ENCODE measurements at regions not wholly inside any gene's neighbourhood (a gene's known extent, or its start where the extent isn't known, plus 50 kb on each side); places are given as distances from the start of the nearest gene placed in this dataset.
"Not testable (repeated sequence)": the region's sequence is repeated elsewhere in the genome, so short reads cannot be mapped to it uniquely, and the experiment has no call there.

DNA sequence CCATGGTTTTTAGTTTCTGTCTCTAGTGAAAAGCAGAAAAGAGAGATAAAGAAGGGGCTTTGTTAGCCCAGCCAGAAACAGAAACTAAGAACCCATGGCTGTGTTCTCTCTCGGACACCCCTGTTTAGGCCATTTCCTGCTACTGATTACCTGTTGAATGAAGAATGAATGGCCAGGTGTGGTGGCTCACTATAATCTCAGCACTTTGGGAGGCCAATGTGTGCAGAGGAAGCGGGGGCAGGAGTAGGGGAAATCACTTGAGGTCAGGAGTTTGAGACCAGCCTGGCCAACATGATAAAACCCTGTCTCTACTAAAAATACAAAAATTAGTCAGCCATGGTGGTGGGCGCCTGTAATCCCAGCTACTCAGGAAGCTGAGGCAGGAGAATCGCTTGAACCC lies 93.8 kb upstream of the MSH6 start:
- DNase-seq, result not testable (repeated sequence)

GRCh38 chr2:47688561-47688960 lies 94.4 kb upstream of the MSH6 start:
- DNase-seq, result no peak

DNA sequence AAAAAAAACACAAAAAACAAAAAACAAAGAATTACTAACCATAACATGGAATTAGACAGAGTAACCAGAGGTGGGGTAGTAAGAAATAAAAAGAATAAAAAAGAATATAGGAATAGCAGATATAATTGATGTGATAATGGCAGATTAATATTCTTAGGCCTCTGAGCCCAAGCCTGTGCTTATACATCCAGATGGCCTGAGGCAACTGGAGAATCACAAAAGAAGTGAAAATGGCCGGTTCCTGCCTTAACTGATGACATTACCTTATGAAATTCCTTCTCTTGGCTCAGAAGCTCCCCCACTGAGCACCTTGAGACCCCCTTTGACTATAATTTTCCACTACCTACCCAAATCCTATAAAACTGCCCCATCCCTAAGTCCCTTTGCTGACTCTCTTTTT lies 95.1 kb upstream of the MSH6 start:
- no peak for DNase-seq

GRCh38 chr2:47686018-47686417 lies 96.9 kb upstream of the MSH6 start:
- no peak for DNase-seq

DNA sequence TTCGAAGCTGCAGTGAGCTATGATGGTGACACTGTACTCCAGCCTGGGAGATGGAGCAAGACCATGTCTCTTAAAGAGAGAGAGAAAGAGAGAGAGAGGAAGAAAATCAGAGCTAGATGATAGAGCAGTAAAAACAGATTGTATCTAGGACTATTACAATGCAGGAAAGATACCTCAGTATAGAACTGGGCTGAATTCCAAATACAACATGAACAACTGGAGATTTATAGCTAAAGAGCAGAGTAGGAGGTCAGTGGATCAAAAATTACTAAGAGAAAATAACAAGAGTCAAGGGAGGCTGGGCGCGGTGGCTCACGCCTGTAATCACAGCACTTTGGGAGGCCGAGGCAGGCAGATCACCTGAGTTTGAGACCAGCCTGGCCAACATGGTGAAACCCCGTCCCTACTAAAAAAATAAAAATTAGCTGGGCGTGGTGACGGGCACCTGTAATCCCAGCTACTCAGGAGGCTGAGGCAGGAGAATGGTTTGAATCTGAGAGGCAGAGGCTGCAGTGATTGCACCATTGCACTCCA lies 100.7 kb upstream of the MSH6 start:
- no peak for DNase-seq

DNA sequence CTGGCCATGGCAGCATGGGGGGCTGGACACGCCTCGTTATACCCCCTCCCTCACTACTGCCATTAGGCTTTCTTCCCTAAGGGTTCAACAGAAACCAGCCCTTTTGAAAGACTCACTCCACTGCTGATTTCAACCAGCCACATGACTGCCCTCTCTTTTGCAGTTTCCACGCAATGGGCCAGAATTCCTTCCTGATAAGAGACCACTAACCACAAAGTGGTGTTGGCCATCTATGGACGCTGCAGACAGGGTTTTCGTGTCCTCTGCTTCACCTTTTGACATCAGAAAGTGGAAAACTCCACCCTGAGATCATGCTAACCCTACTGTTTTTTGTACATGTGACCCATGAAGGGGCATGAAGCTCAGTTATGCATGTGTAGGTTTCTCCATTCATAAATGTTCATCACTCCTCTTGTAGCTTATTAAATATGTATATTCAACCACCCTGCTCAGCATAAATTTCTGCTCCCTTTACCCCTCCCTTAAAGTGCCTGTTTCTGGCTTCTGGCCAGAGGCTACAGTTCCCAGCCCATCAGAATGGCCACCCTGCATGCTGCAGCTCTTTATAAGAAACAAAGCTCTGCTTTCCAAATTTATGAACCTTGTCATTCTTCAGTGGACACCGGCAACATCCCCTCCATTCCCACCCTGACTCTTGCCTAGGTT lies 105.6 kb upstream of the KCNK12 start:
- no peak for DNase-seq

DNA sequence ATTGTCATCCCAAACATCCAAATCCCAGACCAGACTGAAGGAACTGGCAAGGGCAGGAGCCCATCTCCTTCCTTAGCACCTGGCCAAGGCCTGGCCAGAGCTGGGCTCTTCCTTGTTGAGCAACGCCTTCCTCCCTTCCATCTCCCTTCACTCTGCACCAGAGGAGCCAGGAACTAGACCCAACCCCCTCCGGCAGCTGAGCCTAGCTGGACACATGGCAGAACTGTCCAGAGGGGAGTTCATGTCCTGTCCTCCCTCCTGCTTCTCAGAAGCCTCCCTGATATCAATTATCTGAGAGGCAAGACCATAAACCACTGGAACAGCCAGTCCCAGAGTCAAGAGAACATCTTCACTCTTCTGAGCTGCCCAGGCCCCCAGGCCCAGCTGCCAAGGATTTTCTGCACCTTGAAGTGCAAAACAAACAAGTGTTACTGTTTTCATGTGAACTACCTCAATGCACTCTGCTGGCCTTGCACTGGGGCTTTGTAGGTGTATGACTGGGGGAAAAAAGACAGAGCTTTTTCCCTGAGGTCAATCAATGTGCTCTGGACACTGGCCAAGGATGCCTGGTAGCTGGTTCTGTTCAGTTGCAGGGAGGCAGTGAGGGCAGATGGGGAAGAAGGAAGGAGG lies 104.5 kb upstream of the KCNK12 start:
- DNase-seq, result no peak

DNA sequence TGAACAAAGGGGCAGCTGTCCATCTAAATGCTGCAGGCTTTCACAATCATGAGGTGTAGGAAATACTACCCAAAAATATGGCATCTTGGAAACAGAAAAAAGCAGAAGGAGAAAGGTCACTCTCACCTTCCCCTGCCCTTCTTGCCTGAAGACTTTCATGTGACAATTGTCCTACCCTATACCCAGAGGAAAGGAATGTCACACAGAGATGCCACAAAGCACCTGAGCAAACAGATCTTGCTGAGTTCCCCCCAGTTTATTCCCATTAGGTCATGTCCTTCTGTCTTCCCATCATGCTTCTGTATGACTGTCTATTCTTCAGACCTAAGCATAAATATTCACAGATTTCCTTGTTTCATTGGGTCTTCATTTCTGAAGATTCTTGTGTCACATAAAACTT lies 95.5 kb upstream of the KCNK12 start:
- no peak for DNase-seq

GRCh38 chr2:47664817-47665216 lies 94.0 kb upstream of the KCNK12 start:
- DNase-seq, result peak; percentile 53 to 60

DNA sequence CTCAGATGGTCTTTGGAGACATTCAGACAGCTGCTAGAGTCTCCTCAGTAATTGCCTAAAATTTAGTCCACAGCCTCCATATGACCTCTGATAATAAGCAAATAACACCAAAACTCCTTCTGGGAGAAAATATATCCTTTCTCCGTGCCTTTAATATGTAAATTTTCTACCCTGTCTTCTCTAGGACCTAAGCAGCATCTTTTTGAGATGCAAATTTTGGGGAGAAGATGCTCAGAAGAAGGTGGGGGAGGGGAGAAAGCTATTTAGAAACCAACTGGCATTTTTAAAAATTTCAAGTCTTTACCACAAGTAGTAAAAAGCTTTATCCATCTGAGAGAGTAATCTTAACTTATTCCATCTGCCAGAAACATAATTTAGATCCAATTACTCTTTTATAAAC lies 91.8 kb upstream of the KCNK12 start:
- DNase-seq, result no peak

DNA sequence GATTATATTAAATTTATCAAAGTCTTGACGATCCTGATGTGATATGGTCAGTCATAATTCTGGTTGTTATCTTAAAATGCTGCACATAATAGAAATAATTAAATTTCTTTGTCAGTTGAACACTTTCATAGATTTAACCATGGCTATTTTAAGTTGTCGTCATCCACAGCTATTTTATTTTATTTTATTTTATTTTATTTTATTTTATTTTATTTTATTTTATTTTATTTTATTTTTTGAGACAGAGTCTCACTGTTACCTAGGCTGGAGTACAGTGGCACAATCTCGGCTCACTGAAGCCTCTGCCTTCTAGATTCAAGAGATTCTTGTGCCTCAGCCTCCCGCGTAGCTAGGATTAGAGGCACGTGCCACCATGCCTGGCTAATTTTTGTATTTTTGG lies 90.5 kb upstream of the KCNK12 start:
- no peak for DNase-seq

GRCh38 chr2:47660168-47660567 lies 89.4 kb upstream of the KCNK12 start:
- DNase-seq, result no peak

DNA sequence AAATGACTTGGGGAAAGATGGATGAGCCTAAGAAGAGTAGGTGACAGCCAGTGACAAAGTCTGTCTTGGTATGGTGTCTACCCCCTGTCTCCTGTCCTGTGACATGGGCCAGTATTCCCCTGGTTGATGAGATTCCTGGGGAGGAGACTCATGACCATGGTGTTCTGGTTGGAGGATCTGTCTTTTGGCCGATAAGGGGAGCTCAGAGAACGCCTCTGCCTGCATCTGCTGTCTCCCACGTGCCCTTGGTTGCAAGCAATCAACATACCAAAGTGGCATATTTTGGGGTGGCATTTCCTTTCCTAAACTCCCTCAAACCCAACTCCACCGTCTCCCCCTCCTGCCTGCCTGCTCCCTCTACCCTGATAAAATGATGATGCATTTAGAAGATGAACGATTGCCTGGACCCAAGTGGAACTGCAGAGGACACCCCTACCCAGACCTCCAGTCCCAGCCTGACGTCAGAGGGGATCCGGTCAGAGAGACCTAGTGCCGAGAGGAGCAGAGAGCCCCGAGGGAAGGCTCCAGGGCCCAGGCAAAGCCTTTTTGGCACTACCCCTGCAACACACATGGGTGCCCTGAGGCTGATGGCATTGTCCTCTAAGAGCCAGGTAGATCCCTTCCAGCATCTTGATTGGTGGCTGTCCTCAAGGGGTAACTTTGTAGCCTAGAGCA lies 88.0 kb upstream of the KCNK12 start:
- DNase-seq, result no peak

- DNase-seq, result no peak
These were observed 87.2 kb upstream of the KCNK12 start for GRCh38 chr2:47657886-47658489.

DNA sequence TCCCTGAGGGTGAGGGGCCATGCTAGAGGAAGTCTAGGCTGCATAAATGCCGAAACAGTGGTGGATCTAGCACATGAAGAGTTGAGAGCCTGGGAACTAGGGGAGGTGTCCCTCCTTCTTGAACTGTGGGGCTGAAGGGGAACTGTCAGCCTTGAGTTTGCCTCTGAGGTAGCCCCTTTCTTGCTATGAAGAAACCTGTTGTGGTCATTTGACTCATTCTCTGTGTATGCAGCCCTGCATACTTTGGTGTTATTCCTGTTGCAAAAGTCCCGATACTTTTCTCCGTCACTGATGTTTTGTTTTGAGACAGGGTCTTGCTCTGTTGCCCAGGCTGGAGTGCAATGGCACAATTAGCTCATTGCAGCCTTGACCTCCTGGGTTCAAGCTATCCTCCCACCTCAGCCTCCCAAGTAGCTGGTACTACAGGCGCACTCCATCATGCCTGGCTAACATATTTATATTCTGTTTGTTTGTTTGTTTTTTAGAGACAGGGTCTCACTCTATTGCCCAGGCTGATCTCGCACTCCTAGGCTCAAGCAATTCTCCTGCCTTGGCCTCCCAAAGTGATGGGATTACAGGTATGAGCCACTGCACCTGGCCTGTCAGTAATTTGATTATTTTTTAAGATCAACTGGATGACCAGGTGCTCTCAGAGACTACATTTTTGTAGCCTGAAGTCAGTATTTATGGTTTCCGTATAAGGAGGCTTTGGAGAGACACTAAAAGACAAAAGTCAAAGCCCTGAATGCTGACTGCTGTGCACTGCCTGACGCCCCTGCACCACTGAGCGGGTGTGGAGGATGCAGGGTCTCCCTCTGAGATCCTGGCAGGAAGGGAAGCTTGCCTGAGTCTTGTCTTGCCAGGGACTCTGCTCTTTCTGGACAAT lies 86.2 kb upstream of the KCNK12 start:
- DNase-seq, result no peak

GRCh38 chr2:47655563-47655880 lies 84.7 kb upstream of the KCNK12 start:
- no peak for DNase-seq

DNA sequence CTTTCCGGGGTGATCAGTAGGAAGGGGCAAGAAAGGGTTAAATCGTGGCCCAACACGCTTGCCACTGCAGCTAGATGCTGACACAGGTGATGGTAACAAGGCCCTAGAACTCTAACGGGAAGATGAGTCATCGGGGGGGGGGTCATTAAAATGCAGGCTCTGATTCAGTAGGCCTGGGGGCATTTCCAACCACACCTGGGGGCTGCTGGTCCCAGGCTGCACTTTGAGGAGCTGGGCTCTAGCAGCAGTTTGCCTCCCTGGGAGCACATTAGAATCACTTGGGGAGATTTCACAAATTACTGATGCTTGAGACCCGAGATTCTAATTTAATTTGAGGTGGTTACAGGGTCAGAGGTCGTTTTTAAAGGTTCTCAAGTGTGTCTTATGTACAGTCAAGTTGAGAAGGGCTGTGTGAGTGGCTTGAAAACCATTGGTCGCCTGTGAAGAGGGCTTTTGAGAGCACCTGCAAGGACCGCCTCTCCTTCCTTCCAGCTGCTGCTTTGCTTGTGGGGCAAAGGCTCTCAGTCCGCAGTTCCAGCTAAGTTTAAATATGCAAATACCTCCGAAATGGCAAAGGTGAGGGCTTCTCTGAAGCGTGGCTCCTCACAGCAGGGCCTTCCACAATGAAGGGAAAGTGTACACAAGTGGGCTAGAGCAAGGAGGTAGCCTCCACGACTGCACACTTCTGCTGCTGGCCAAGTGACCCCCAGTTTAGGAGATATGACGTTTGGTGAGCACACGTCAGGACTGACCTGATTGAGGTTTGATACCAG lies 84.2 kb upstream of the KCNK12 start:
- no peak for DNase-seq

DNA sequence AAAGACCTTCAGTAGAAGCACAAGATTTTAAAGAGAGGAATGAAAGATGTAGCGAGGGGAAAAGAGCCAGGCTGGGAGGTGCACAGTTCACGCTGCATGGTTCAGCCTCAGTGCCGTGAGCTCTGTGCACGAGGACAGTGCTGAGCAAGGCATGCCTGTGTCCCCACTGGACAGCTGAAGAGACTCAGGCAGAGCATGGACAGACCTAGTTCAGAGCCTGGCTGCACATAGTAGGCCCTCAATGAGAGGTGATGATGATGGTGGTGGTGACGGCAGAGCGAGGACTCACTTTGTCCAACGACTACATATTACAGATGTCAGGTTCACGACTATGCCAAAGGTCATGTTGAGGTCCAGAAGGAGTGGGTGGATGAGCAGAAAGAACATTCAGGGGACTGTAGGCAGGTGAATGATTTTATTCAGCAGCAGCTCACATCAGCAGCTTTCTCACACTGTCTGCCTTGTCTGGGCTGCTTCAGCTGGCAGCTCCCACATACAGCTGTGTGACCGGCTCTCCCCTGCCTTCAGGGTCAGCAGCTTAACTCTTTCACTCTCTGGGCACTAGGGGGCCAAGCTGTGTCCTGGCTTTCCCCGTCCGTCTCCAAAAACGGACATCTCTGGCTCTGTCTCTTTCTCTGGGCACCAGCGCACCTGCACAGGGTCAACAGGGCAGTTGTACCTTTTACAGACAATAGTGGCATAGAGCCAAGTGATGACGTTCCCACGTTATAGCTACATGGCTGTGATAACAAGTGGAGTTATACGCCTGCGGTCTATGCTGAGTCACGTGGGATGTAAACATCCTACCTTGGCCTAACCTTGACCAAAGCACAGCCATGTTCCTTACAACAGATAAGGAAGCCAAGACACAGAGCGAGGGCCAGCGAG lies 83.4 kb upstream of the KCNK12 start:
- DNase-seq, result no peak

GRCh38 chr2:47653036-47653435 lies 82.3 kb upstream of the KCNK12 start:
- DNase-seq, result no peak

- no peak for DNase-seq
These were observed 81.4 kb upstream of the KCNK12 start for GRCh38 chr2:47652061-47652690.

- DNase-seq, result no peak
These were observed 80.5 kb upstream of the KCNK12 start for GRCh38 chr2:47651296-47651695.

All from Kasumi-1 (cell line).